ENCODE measurements at regions not wholly inside any gene's neighbourhood (a gene's known extent, or its start where the extent isn't known, plus 50 kb on each side); places are given as distances from the start of the nearest gene placed in this dataset.

DNA sequence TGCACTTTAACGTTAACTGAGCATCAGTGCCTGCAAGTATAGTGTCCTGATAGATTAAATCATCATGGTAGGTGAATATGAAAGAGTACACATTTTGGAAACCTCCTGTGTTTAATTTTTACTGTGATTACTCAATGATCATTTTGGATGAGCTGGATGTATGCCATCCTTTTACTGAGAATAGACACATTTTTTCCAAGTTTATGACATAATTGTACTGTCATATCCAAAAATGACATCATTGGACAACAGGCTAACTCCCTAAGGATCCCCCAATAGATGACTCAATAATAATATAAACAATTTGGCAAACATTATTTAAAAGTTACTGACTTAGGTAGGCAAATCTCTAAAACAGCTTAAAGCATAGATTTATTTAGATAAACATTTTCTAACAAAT, 410.8 kb upstream of the REG3G start:
- Histone ChIP-seq H3K36me3 (ENCODE audit: control insufficient read depth, insufficient read depth, low read length) (no peaks in the 10 kb centered on the region), H3K27me3 (replicated peaks; ENCODE audit: control insufficient read depth, insufficient read depth, low read length) (no peaks in the 10 kb centered on the region; the same call in 1 of the 2 replicates), H3K4me1 (no peaks in the 10 kb centered on the region), H3K4me3 (ENCODE audit: low read depth, low read length) (no peak overlapping the region), H3K9me3 (no peaks in the 10 kb centered on the region)
- Mint-ChIP-seq H3K4me1 (ENCODE audit: low read depth, unreplicated experiment) (no peaks in the 10 kb centered on the region), H3K27ac (ENCODE audit: unreplicated experiment) (no peak overlapping the region), H3K4me3 (ENCODE audit: unreplicated experiment) (no peak overlapping the region), H3K27me3 (ENCODE audit: insufficient read depth, unreplicated experiment) (peaks cover 3% of the 10 kb centered on the region), H3K9me3 (ENCODE audit: unreplicated experiment) (no peaks in the 10 kb centered on the region), H3K36me3 (ENCODE audit: insufficient read depth, unreplicated experiment) (no peaks in the 10 kb centered on the region)
- intact Hi-C loops (cut with micrococcal nuclease; ENCODE audit: unreplicated experiment), result no loop called here
- BruUV-seq (replicated peaks), result no TSS peak
- ChIA-PET CTCF (no interaction called here), POLR2A (no interaction called here)
- TF ChIP-seq, protein P1, sequence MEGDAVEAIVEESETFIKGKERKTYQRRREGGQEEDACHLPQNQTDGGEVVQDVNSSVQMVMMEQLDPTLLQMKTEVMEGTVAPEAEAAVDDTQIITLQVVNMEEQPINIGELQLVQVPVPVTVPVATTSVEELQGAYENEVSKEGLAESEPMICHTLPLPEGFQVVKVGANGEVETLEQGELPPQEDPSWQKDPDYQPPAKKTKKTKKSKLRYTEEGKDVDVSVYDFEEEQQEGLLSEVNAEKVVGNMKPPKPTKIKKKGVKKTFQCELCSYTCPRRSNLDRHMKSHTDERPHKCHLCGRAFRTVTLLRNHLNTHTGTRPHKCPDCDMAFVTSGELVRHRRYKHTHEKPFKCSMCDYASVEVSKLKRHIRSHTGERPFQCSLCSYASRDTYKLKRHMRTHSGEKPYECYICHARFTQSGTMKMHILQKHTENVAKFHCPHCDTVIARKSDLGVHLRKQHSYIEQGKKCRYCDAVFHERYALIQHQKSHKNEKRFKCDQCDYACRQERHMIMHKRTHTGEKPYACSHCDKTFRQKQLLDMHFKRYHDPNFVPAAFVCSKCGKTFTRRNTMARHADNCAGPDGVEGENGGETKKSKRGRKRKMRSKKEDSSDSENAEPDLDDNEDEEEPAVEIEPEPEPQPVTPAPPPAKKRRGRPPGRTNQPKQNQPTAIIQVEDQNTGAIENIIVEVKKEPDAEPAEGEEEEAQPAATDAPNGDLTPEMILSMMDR (IDR thresholded peaks at IDR 0.05; ENCODE audit: insufficient read depth in 1 of 2, low read depth in 1 of 2, low read length in 1 of 2, severe bottlenecking in 1 of 2, unreplicated experiment in 1 of 2), result no peak
- DNase-seq, result no peak

DNA sequence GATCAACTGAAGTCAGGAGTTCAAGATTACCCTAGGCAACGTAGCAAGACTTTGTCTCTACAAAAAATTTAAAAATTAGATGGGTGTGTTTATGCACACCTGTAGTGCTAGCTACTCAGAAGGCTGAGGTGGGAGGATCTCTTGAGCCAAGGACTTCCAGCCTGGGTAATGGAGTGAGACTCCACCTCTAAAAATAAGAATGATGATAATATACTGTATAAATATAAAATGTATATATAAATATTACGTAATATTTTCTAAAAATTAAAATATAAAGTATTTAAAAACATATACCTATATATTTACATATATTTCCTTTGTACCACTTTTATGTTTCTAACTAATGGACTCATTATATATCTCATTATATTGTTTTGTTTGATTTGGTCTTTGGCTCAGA, 409.5 kb upstream of the REG3G start:
- H3K4me1 ChIP-seq, result no peaks in the 10 kb centered on the region
- peaks cover 3% of the 10 kb centered on the region for H3K27me3 Mint-ChIP-seq (ENCODE audit: insufficient read depth, unreplicated experiment)

DNA sequence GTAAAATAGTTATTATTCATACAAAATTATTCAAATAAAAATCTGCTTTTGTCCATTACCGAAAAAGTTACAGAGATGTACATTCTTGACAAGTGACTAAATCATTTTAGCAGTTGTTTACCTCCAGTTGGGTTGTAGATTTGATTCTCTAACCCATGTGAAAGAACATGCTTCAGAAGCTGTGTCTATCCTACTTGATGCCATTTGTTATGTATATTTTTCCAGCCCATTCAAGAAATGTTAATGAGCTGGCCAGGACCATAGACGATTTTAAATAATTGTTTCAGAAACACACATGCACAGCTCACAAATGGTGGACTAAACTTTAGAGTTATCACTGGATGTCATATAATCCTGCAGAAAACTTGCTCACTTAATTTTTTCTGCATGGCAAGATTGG, 391.1 kb upstream of the REG3G start:
- BruUV-seq (replicated peaks), result no TSS peak
- Histone ChIP-seq H3K4me3 (ENCODE audit: low read depth, low read length) (no peak overlapping the region), H3K4me1 (no peaks in the 10 kb centered on the region), H3K9me3 (no peaks in the 10 kb centered on the region), H3K36me3 (ENCODE audit: control insufficient read depth, insufficient read depth, low read length) (no peaks in the 10 kb centered on the region), H3K27me3 (replicated peaks; ENCODE audit: control insufficient read depth, insufficient read depth, low read length) (no peaks in the 10 kb centered on the region)
- intact Hi-C loops (cut with micrococcal nuclease; ENCODE audit: unreplicated experiment), result no loop called here
- POLR2A ChIA-PET, result no interaction called here
- Mint-ChIP-seq H3K36me3 (ENCODE audit: insufficient read depth, unreplicated experiment) (no peaks in the 10 kb centered on the region), H3K27ac (ENCODE audit: unreplicated experiment) (no peak overlapping the region), H3K4me3 (ENCODE audit: unreplicated experiment) (no peak overlapping the region), H3K9me3 (ENCODE audit: unreplicated experiment) (peaks cover 10% of the 10 kb centered on the region), H3K4me1 (ENCODE audit: low read depth, unreplicated experiment) (no peaks in the 10 kb centered on the region), H3K27me3 (ENCODE audit: insufficient read depth, unreplicated experiment) (peaks cover 2% of the 10 kb centered on the region)
- no peak for DNase-seq
- TF ChIP-seq, protein P1 (IDR thresholded peaks at IDR 0.05; ENCODE audit: insufficient read depth in 1 of 2, low read depth in 1 of 2, low read length in 1 of 2, severe bottlenecking in 1 of 2, unreplicated experiment in 1 of 2), result no peak
- CTCF ChIA-PET, result no interaction called here

More for the DNA sequence above, 409.5 kb upstream of the REG3G start:
- TF ChIP-seq, protein P1 (IDR thresholded peaks at IDR 0.05; ENCODE audit: insufficient read depth in 1 of 2, low read depth in 1 of 2, low read length in 1 of 2, severe bottlenecking in 1 of 2, unreplicated experiment in 1 of 2), result no peak
- H3K4me3 ChIP-seq (ENCODE audit: low read depth, low read length), result no peak overlapping the region
- H3K27me3 ChIP-seq (replicated peaks; ENCODE audit: control insufficient read depth, insufficient read depth, low read length), result no peaks in the 10 kb centered on the region; the same call in 1 of the 2 replicates
- H3K27ac Mint-ChIP-seq (ENCODE audit: unreplicated experiment), result no peak overlapping the region
- no peak for DNase-seq
- H3K36me3 Mint-ChIP-seq (ENCODE audit: insufficient read depth, unreplicated experiment), result no peaks in the 10 kb centered on the region
- POLR2A ChIA-PET, result no interaction called here
- no peaks in the 10 kb centered on the region for H3K9me3 Mint-ChIP-seq (ENCODE audit: unreplicated experiment)
- BruUV-seq (replicated peaks), result no TSS peak
- no peaks in the 10 kb centered on the region for H3K9me3 ChIP-seq
- no peaks in the 10 kb centered on the region for H3K4me1 Mint-ChIP-seq (ENCODE audit: low read depth, unreplicated experiment)
- H3K36me3 ChIP-seq (ENCODE audit: control insufficient read depth, insufficient read depth, low read length), result no peaks in the 10 kb centered on the region
- H3K4me3 Mint-ChIP-seq (ENCODE audit: unreplicated experiment), result no peak overlapping the region
- intact Hi-C loops (cut with micrococcal nuclease; ENCODE audit: unreplicated experiment), result no loop called here
- CTCF ChIA-PET, result no interaction called here
